Nephron progenitor cell (in vitro differentiated cells): ENCODE measurements at regions not wholly inside any gene's neighbourhood (a gene's known extent, or its start where the extent isn't known, plus 50 kb on each side); places are given as distances from the start of the nearest gene placed in this dataset.

Source experiments
- DNase-seq: peaks from one replicate; pipeline ENCODE4 v3.0.0; 2021
- H3K27ac Mint-ChIP-seq: 2 replicates; pipeline ENCODE4 v1.8.0; 2021; ENCODE audit warnings: mild to moderate bottlenecking, moderate library complexity, mixed read lengths
- H3K27me3 Mint-ChIP-seq: 2 replicates; pipeline ENCODE4 v1.8.0; 2021; ENCODE audit warnings: mild to moderate bottlenecking, low read depth, mixed read lengths; ENCODE audit not compliant: poor library complexity
- H3K36me3 Mint-ChIP-seq: 2 replicates; pipeline ENCODE4 v1.8.0; 2021; ENCODE audit warnings: low read depth, mixed read lengths
- H3K4me1 Mint-ChIP-seq: 2 replicates; pipeline ENCODE4 v1.8.0; 2021; ENCODE audit warnings: mixed read lengths
- H3K4me3 Mint-ChIP-seq: 2 replicates; pipeline ENCODE4 v1.8.0; 2021; ENCODE audit warnings: mild to moderate bottlenecking, moderate library complexity, mixed read lengths
- H3K9me3 Mint-ChIP-seq: 2 replicates; pipeline ENCODE4 v1.8.0; 2021; ENCODE audit warnings: mild to moderate bottlenecking, moderate library complexity, mixed read lengths
- CTCF ChIP-seq: fragments of 200-600 bp; sonication (generic); IDR thresholded peaks from 2 replicates; pipeline ENCODE4 v1.5.0; 2021; ENCODE audit warnings: antibody characterized with exemption

GRCh38 chr3:82186017-82186416 is 424.6 kb upstream of the GBE1 start:
- Mint-ChIP-seq H3K27me3 (no peaks in the 10 kb centered on the region), H3K9me3 (no peaks in the 10 kb centered on the region), H3K4me3 (no peak overlapping the region), H3K4me1 (peaks cover 5% of the 10 kb centered on the region), H3K27ac (no peak overlapping the region), H3K36me3 (no peaks in the 10 kb centered on the region)
- DNase-seq, result no peak
- TF ChIP-seq CTCF, result no peak

GRCh38 chr3:82179291-82179690 is 417.8 kb upstream of the GBE1 start:
- TF ChIP-seq CTCF, result no peak

GRCh38 chr3:82178291-82178690 is 416.8 kb upstream of the GBE1 start:
- Mint-ChIP-seq H3K36me3 (no peaks in the 10 kb centered on the region), H3K9me3 (no peaks in the 10 kb centered on the region), H3K4me1 (no peaks in the 10 kb centered on the region), H3K4me3 (no peak overlapping the region), H3K27ac (no peak overlapping the region), H3K27me3 (peaks cover 3% of the 10 kb centered on the region)
- DNase-seq, result no peak
- TF ChIP-seq CTCF, result no peak

More at GRCh38 chr3:82179291-82179690, 417.8 kb upstream of the GBE1 start:
- H3K9me3 Mint-ChIP-seq, result no peaks in the 10 kb centered on the region
- no peaks in the 10 kb centered on the region for H3K4me1 Mint-ChIP-seq
- no peak for DNase-seq
- H3K27ac Mint-ChIP-seq, result no peak overlapping the region
- H3K4me3 Mint-ChIP-seq, result no peak overlapping the region
- no peaks in the 10 kb centered on the region for H3K36me3 Mint-ChIP-seq
- peaks cover 3% of the 10 kb centered on the region for H3K27me3 Mint-ChIP-seq

- Mint-ChIP-seq H3K4me1 (no peaks in the 10 kb centered on the region), H3K27ac (no peak overlapping the region), H3K36me3 (no peaks in the 10 kb centered on the region), H3K27me3 (peaks cover 3% of the 10 kb centered on the region), H3K4me3 (no peak overlapping the region), H3K9me3 (no peaks in the 10 kb centered on the region)
- no peak for TF ChIP-seq CTCF
- no peak for DNase-seq
Measured at GRCh38 chr3:82177774-82178173, 416.3 kb upstream of the GBE1 start.

- Mint-ChIP-seq H3K4me3 (no peak overlapping the region), H3K36me3 (no peaks in the 10 kb centered on the region), H3K27me3 (no peaks in the 10 kb centered on the region), H3K4me1 (no peaks in the 10 kb centered on the region), H3K9me3 (no peaks in the 10 kb centered on the region), H3K27ac (no peak overlapping the region)
- no peak for TF ChIP-seq CTCF
- DNase-seq, result no peak
Measured at GRCh38 chr3:82165266-82165665, 403.8 kb upstream of the GBE1 start.

GRCh38 chr3:82163907-82164520 is 402.6 kb upstream of the GBE1 start:
- no peak overlapping the region for H3K4me3 Mint-ChIP-seq
- no peaks in the 10 kb centered on the region for H3K4me1 Mint-ChIP-seq
- TF ChIP-seq CTCF, result peak; percentile 38
- no peaks in the 10 kb centered on the region for H3K27me3 Mint-ChIP-seq
- H3K36me3 Mint-ChIP-seq, result no peaks in the 10 kb centered on the region
- no peak overlapping the region for H3K27ac Mint-ChIP-seq
- no peaks in the 10 kb centered on the region for H3K9me3 Mint-ChIP-seq
- DNase-seq, result no peak
